Spinal cord (tissue), 9 donors: ENCODE measurements at regions not wholly inside any gene's neighbourhood (a gene's known extent, or its start where the extent isn't known, plus 50 kb on each side); places are given as distances from the start of the nearest gene placed in this dataset.

Experiments
- DNase-seq, 6 donors: peaks; one replicate each; pipeline versions ENCODE4 v3.0.0 to v3.0.0-alpha.2; 2013 to 2015; ENCODE audit warnings: low spot score in 6 of 6, low read depth in 4 of 6
- H3K27ac ChIP-seq: one replicate; pipeline ENCODE4 v1.5.1; 2013; ENCODE audit warnings: low read depth, low read length, control low read depth
- H3K27me3 ChIP-seq: one replicate; pipeline ENCODE4 v1.6.1; 2013; ENCODE audit warnings: low read length; ENCODE audit not compliant: control insufficient read depth, insufficient read depth
- H3K36me3 ChIP-seq: one replicate; pipeline ENCODE4 v1.6.1; 2013; ENCODE audit warnings: low read length; ENCODE audit not compliant: control insufficient read depth, insufficient read depth
- H3K4me1 ChIP-seq: one replicate; pipeline ENCODE4 v1.6.1; 2013; ENCODE audit warnings: low read length; ENCODE audit not compliant: control insufficient read depth, insufficient read depth
- H3K4me3 ChIP-seq: one replicate; pipeline ENCODE4 v1.5.1; 2013; ENCODE audit warnings: low read depth, low read length, control low read depth
- H3K9me3 ChIP-seq: one replicate; pipeline ENCODE4 v1.6.1; 2013; ENCODE audit warnings: low read length; ENCODE audit not compliant: control insufficient read depth, insufficient read depth
- WGBS: methylation state at CpG from one replicate; pipeline ENCODE4 v1.1.5; 2013; ENCODE audit warnings: missing lambda C conversion rate; ENCODE audit not compliant: insufficient coverage; 5-methylcytosine and 5-hydroxymethylcytosine counted together
- donor health status: healthy.

DNA sequence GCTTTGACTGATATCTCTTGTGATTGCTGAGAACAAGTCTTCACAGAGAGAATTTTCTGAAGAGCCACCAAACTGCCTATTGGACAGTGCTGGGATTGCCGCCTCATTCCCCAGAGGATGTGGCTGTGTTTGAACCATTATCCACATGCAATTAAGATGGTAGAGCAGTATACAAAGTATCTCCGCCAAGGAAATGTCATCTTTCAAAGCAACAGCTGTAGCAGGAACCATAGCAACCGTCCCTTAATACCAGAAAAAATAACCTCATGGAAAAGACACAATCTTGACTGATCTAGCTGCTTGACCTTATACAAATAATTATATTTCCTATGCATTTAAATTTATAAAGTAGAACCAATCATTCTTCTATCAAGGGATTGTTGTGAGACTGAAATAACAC lies 772.6 kb upstream of the FAM98A start:
- Histone ChIP-seq H3K36me3 (no peaks in the 10 kb centered on the region), H3K27ac (no peak overlapping the region), H3K4me3 (no peak overlapping the region), H3K27me3 (no peaks in the 10 kb centered on the region), H3K9me3 (no peaks in the 10 kb centered on the region), H3K4me1 (no peaks in the 10 kb centered on the region)
- no CpG with 5 or more reads among the region's 3 CpGs for WGBS
- no peak for DNase-seq

DNA sequence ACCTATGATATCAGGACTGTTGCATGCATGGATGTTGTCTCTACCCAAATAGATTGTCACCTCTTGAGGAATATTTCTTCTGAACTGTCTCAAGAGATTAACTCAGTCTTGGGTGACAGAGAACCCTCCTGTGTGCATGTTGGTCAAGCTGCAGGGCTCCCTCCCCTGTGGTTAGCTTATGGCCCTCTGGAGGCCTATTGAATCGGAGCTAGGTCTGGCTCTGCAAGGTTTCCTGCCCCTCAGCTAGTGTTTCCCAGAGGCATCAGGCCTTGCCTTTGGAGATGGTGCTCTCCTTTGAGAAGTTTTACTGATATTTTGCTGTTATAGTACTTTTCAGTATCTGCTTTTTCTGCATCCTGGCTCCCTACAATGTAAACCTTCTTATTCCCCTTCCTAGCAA lies 769.2 kb upstream of the FAM98A start:
- DNase-seq, result no peak
- no CpG with 5 or more reads among the region's 1 CpG for WGBS
- no peak overlapping the region for H3K27ac ChIP-seq
- H3K27me3 ChIP-seq, result no peaks in the 10 kb centered on the region
- no peaks in the 10 kb centered on the region for H3K9me3 ChIP-seq
- no peaks in the 10 kb centered on the region for H3K4me1 ChIP-seq
- no peak overlapping the region for H3K4me3 ChIP-seq
- H3K36me3 ChIP-seq, result no peaks in the 10 kb centered on the region

DNA sequence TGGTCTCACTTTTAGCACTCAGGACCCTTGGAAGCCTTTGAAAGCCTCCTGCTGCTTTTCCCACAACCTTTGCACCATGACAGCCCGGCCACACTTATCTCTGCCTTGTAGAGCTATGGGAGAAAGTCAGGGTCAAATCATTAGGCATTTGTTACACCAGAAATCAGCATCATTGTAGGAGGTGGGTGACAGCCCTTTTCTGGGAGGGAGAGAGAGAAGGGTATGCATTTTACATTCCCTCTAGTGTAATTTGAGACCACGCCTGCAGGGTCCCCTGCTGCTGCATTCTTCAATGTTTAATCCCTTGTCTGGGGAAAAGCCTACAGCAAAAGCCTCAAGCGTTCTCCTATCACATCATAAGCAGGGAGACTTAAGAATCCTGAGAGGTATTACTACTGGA lies 766.8 kb upstream of the FAM98A start:
- H3K4me3 ChIP-seq, result no peak overlapping the region
- peak in 1 of 6 donors; percentile 52 for DNase-seq
- H3K4me1 ChIP-seq, result no peaks in the 10 kb centered on the region
- H3K9me3 ChIP-seq, result no peaks in the 10 kb centered on the region
- H3K27me3 ChIP-seq, result no peaks in the 10 kb centered on the region
- H3K27ac ChIP-seq, result no peak overlapping the region
- WGBS, result no CpG with 5 or more reads among the region's 3 CpGs
- H3K36me3 ChIP-seq, result no peaks in the 10 kb centered on the region

DNA sequence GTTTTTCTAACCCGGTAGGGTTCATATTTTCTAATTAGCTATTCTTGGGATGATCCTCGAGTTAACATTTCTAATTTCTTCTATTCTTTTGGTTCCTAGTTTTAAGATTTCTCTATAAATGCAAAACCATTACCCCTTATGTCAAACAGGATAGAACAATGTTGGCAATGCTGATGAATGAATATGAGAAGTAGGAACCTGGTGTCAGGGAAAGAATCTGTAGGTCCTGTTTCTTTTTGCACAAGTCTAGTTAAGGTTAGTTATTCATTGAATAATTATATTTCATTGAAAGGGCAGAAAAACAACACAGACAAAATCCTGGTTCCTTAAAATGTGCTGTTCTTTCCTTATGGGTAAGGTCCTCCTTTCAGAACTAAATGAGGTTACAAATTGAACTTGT lies 766.4 kb upstream of the FAM98A start:
- WGBS, result no CpG with 5 or more reads among the region's 2 CpGs
- no peaks in the 10 kb centered on the region for H3K4me1 ChIP-seq

DNA sequence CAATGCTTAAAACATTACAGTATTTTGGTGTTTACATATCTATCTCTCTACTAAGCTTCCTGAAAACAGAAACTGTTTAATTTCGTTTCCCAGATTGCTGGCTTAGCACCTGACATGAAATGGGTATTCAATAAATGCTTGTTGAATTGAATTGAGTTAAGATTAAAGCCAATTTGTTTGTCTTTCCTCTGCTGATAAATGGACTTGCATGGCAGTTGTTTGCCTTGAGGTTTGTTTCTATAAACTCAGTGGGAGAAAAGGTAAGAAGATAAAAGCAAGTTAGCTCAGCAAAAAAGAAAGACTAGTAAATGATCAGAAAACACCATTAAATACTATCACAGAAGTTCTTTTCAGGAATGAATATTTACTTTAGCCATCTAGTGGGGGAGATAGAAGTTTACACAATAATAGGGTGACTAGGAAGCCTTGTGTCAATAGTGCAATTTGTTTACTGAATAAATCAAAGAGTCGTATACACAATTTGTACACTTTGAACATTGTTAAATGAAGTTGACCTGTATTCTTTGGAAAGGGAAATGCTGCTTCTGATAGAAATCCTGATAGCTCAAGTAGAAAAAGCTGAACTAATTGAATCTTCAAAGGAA lies 754.5 kb upstream of the FAM98A start:
- Histone ChIP-seq H3K36me3 (no peaks in the 10 kb centered on the region), H3K27ac (no peak overlapping the region), H3K4me3 (no peak overlapping the region), H3K27me3 (no peaks in the 10 kb centered on the region), H3K4me1 (no peaks in the 10 kb centered on the region), H3K9me3 (no peaks in the 10 kb centered on the region)
- no CpG with 5 or more reads among the region's 2 CpGs for WGBS
- no peak for DNase-seq

More for the DNA sequence above, 766.4 kb upstream of the FAM98A start:
- Histone ChIP-seq H3K4me3 (no peak overlapping the region), H3K36me3 (no peaks in the 10 kb centered on the region), H3K27me3 (no peaks in the 10 kb centered on the region), H3K9me3 (no peaks in the 10 kb centered on the region), H3K27ac (no peak overlapping the region)
- DNase-seq, result no peak

DNA sequence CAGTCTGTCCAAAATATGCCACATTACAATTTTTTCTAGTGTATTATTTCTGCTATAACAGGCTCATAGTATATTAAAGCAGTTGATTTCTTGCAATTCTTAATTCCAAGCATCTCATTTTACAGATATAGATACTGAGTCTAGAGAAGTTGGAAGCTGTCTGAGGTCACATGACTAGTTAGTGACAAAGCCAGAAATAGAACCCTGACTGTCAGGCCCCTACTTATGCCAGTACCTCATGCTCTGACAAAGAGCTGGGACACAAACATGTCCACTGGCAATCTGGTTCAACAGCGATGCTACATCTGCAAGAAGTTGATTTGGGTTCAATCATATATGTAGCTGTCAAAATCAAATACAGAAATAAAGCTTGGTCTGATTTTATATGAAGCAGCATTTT lies 750.4 kb upstream of the FAM98A start:
- Histone ChIP-seq H3K27ac (no peak overlapping the region), H3K27me3 (no peaks in the 10 kb centered on the region), H3K4me3 (no peak overlapping the region), H3K4me1 (no peaks in the 10 kb centered on the region), H3K9me3 (no peaks in the 10 kb centered on the region), H3K36me3 (no peaks in the 10 kb centered on the region)
- no CpG with 5 or more reads among the region's 1 CpG for WGBS
- peak in 1 of 6 donors; percentile 76 for DNase-seq

DNA sequence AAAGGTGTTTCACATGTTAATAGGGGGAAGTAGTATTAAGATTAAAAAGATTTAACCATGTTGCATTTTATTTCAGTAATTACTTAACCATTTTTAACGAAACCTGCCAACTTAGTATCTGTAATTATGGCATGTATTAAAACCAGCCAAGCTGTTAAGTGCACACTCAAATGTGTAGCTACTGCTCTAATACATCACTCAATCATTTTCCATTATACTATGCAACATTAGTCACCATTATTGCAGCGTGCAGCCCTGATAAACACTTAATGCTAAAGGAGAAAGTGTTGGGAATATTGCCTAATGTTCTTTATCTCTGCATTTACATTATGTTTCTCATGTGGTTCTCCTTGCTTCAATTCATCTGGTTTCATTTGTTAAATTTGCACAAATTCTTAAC lies 745.9 kb upstream of the FAM98A start:
- Histone ChIP-seq H3K9me3 (no peaks in the 10 kb centered on the region), H3K36me3 (no peaks in the 10 kb centered on the region), H3K27me3 (no peaks in the 10 kb centered on the region), H3K4me3 (no peak overlapping the region), H3K4me1 (no peaks in the 10 kb centered on the region), H3K27ac (no peak overlapping the region)
- DNase-seq, result peak in 1 of 6 donors; percentile 89
- WGBS, result no CpG with 5 or more reads among the region's 2 CpGs

DNA sequence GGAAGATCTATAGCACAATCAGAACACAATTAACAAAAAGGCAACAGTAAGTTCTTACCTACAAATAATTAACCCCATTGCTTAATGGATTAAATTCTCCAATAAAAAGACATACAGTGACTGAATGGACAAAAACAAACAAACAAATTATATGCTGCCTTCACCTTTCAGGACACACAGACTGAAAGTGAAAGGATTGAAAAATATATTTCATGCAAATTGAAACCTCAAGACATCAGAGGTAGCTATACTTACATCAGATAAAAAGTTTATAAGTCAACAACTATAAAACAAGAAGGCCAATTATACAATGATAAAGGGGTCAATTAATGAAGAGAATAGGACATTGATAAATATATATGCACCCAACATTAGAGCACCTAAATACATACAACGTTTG lies 741.2 kb upstream of the FAM98A start:
- no CpG with 5 or more reads among the region's 1 CpG for WGBS
- H3K27ac ChIP-seq, result no peak overlapping the region
- no peaks in the 10 kb centered on the region for H3K9me3 ChIP-seq
- H3K4me1 ChIP-seq, result no peaks in the 10 kb centered on the region
- DNase-seq, result no peak
- H3K4me3 ChIP-seq, result no peak overlapping the region
- H3K27me3 ChIP-seq, result no peaks in the 10 kb centered on the region
- no peaks in the 10 kb centered on the region for H3K36me3 ChIP-seq

DNA sequence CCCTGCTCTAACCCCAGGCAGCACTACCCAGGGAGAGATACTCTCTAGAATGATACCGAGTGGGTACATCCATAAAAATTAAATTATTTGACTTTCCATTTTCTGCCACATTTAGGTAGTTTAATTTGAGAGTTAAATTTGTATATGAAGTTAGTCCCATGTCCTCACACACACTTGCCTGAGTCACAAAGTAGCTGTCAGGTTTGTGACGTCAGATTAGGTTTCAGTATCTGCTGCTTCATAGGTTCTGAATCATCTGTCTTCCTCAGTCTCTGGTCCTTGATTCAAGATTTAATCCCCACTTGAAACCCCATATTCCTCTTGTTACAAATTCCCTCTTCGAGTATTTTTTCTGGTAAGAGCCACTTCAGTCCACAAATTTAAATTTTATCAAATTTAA lies 738.6 kb upstream of the FAM98A start:
- Histone ChIP-seq H3K27me3 (no peaks in the 10 kb centered on the region), H3K36me3 (no peaks in the 10 kb centered on the region), H3K4me3 (no peak overlapping the region), H3K27ac (no peak overlapping the region), H3K9me3 (no peaks in the 10 kb centered on the region), H3K4me1 (no peaks in the 10 kb centered on the region)
- DNase-seq, result no peak
- WGBS, result no CpG with 5 or more reads among the region's 3 CpGs

DNA sequence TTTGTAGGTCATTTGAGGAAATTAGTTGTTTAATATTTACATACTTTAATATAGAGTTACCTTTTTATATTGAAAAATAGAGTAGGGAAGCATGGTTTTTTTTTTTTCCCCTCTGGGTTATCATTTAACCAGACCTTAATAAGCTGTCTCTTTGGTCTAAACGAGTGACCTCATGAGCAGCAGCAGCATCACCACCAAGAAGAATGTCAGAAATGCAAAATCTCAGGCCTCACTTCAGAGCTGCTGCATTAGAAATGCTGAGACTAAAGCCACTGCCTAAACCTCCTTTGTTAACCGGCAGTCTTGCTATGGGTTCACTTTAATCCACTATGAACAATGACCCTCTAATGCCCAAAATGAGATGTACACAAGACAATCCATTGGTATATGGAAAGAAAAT lies 733.7 kb upstream of the FAM98A start:
- Histone ChIP-seq H3K4me3 (no peak overlapping the region), H3K9me3 (no peaks in the 10 kb centered on the region), H3K4me1 (no peaks in the 10 kb centered on the region), H3K27me3 (no peaks in the 10 kb centered on the region), H3K27ac (no peak overlapping the region), H3K36me3 (no peaks in the 10 kb centered on the region)
- no peak for DNase-seq
- 86% methylated on average over 1 of the region's 2 CpGs for WGBS
